ENCODE measurements at regions not wholly inside any gene's neighbourhood (a gene's known extent, or its start where the extent isn't known, plus 50 kb on each side); places are given as distances from the start of the nearest gene placed in this dataset.

- no peak for TF ChIP-seq REST (IDR thresholded peaks at IDR 0.05; ENCODE audit: insufficient replicate concordance, low read depth)
- TF ChIP-seq, protein P1, sequence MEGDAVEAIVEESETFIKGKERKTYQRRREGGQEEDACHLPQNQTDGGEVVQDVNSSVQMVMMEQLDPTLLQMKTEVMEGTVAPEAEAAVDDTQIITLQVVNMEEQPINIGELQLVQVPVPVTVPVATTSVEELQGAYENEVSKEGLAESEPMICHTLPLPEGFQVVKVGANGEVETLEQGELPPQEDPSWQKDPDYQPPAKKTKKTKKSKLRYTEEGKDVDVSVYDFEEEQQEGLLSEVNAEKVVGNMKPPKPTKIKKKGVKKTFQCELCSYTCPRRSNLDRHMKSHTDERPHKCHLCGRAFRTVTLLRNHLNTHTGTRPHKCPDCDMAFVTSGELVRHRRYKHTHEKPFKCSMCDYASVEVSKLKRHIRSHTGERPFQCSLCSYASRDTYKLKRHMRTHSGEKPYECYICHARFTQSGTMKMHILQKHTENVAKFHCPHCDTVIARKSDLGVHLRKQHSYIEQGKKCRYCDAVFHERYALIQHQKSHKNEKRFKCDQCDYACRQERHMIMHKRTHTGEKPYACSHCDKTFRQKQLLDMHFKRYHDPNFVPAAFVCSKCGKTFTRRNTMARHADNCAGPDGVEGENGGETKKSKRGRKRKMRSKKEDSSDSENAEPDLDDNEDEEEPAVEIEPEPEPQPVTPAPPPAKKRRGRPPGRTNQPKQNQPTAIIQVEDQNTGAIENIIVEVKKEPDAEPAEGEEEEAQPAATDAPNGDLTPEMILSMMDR (IDR thresholded peaks at IDR 0.05; ENCODE audit: insufficient read depth, low read length) = no peak
- no peak for TF ChIP-seq POLR2AphosphoS5 (IDR thresholded peaks at IDR 0.05; ENCODE audit: low read depth)
- no peak for TF ChIP-seq SPI1 (IDR thresholded peaks at IDR 0.05; ENCODE audit: borderline replicate concordance, low read depth)
Measured at GRCh38 chr1:56218023-56218422, 361.3 kb downstream of the PLPP3 start.
